Transverse colon (tissue), 4 donors: ENCODE measurements at regions not wholly inside any gene's neighbourhood (a gene's known extent, or its start where the extent isn't known, plus 50 kb on each side); places are given as distances from the start of the nearest gene placed in this dataset.

Source experiments
- POLR2A ChIP-seq: fragments of 450-650 bp; IDR thresholded peaks from one replicate; pipeline ENCODE4 v1.6.1; 2016; ENCODE audit warnings: antibody characterized with exemption, mild to moderate bottlenecking, moderate library complexity
- POLR2AphosphoS5 ChIP-seq, 3 donors: sonication (generic); formaldehyde crosslinking; IDR thresholded peaks; one replicate each; pipeline ENCODE4 v1.6.1; 2016; ENCODE audit warnings: antibody characterized with exemption in 3 of 3
- TF ChIP-seq, protein P1 (sequence below), 5 experiments: fragments of 200-600 bp in 3 of 5; fragments of 450-650 bp in 2 of 5; sonication (generic) in 3 of 5; IDR thresholded peaks; 1 replicate in 2 of 5; 2 replicates in 3 of 5; pipeline ENCODE4 v1.5.1; 2016 to 2017; ENCODE audit warnings: antibody characterized with exemption in 5 of 5, inconsistent platforms in 3 of 5, mild to moderate bottlenecking in 2 of 5, moderate library complexity in 1 of 5

DNA sequence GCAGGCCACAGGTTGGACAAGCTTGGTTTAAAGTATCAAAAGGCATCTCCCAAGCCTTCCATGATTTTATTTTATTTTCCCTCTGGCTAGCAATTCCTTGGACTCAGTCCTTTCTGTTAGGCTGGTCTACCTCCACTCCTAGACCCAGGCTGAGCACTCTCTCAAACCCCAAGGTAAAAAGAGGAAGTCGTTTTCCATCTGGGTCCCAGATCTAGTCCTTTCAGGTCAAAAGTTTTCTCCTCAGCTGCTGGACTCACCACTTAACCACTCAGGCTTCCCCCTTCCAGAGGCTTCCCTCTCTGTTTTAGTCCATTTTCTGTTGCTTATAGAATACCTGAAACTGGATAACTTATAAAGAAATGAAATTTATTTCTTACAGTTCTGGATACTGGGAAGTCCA is 252.3 kb upstream of the MKLN1 start:
- TF ChIP-seq POLR2A (no peak), POLR2AphosphoS5 (IDR thresholded peaks at IDR 0.05) (no peak)
- TF ChIP-seq, protein P1, sequence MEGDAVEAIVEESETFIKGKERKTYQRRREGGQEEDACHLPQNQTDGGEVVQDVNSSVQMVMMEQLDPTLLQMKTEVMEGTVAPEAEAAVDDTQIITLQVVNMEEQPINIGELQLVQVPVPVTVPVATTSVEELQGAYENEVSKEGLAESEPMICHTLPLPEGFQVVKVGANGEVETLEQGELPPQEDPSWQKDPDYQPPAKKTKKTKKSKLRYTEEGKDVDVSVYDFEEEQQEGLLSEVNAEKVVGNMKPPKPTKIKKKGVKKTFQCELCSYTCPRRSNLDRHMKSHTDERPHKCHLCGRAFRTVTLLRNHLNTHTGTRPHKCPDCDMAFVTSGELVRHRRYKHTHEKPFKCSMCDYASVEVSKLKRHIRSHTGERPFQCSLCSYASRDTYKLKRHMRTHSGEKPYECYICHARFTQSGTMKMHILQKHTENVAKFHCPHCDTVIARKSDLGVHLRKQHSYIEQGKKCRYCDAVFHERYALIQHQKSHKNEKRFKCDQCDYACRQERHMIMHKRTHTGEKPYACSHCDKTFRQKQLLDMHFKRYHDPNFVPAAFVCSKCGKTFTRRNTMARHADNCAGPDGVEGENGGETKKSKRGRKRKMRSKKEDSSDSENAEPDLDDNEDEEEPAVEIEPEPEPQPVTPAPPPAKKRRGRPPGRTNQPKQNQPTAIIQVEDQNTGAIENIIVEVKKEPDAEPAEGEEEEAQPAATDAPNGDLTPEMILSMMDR (IDR thresholded peaks at IDR 0.05), result no peak
